CD4-positive, alpha-beta T cell treated with Interleukin-15 for 4 hours (primary cell): ENCODE measurements at regions not wholly inside any gene's neighbourhood (a gene's known extent, or its start where the extent isn't known, plus 50 kb on each side); places are given as distances from the start of the nearest gene placed in this dataset.

Source experiments
- DNase-seq: peaks from one replicate; pipeline ENCODE4 v3.0.0-alpha.2; 2020; ENCODE audit warnings: low spot score

- no peak for DNase-seq
Observed at GRCh38 chr6:9467741-9468140, 947.1 kb downstream of the TFAP2A start.

DNA sequence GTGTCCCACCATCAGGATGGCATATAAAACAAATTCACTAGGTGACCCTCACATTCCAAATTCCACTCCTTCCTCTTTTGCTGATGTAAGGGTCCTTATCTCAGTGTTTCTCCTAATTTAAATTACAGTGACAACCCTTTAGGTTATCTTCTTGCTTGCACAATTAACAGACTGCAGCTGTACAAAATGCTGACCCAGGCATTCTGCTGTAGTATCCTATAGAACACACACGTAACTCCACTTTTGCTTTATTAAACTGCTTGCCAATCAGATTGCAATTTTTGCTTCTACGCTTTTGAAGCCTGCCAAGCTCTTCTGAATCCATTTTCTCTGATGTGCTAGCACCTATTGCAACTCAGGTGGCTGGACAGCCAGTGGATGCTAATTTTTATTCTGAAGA lies 950.3 kb downstream of the TFAP2A start:
- no peak for DNase-seq

GRCh38 chr6:9463311-9463710 lies 951.6 kb downstream of the TFAP2A start:
- no peak for DNase-seq

DNA sequence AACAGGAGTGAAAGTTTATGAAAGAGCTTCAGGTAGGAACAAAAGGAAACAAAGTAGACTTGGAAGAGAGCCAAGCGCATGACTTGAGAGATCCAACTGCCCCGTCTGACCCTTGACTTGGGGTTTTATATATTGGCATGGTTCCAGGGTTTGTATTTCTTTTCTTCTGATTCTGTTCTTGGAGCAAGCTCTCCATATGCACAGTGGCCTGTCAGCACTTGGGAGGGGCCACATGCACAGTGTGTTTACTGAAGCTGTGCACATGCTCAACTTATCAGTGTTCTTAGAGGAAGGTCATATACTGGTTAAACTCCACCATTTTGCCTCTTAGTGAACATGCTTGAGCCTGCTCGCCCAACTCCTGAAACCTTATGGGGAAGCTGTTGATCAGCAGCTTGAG lies 953.7 kb downstream of the TFAP2A start:
- DNase-seq: no peak

- DNase-seq: no peak
Observed at GRCh38 chr6:9458424-9458823, 956.5 kb downstream of the TFAP2A start.

DNA sequence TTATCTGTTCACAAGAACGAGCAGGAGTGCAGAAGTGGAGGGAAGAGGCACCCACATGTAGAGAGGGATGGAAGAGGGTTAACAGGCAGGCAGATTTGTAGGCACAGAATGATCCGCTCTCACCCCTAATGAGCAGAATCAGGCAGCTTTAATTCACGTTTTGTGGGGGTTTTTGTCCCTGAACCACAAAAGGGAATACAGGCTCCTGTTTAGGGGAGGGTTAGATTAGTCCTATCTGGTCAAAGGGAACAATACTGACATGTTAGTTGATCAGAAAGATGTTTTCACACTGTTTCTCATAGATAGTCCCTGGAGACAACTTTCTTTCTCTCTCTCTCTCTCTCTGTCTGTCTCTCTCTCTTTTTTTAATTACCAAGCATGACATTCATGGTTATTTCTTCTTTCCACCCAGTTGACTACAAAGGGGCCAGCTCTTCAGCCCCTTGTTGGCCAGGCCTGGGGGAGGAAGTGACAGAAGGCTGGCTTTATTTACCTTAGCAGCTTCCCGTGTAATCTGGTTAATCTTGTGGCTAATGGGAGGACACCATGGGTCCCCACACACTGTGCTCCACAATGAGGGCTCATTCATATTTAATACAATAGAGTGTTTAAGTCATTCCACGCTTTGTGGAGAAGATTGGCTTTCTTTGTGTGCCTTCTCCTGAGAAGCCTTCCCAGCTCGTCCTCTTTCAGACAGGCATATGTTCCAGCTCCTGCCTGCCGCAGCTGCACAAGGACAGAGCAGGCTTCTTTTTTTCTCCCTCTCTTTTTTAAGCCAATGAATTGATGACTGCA lies 958.8 kb downstream of the TFAP2A start:
- no peak for DNase-seq

DNA sequence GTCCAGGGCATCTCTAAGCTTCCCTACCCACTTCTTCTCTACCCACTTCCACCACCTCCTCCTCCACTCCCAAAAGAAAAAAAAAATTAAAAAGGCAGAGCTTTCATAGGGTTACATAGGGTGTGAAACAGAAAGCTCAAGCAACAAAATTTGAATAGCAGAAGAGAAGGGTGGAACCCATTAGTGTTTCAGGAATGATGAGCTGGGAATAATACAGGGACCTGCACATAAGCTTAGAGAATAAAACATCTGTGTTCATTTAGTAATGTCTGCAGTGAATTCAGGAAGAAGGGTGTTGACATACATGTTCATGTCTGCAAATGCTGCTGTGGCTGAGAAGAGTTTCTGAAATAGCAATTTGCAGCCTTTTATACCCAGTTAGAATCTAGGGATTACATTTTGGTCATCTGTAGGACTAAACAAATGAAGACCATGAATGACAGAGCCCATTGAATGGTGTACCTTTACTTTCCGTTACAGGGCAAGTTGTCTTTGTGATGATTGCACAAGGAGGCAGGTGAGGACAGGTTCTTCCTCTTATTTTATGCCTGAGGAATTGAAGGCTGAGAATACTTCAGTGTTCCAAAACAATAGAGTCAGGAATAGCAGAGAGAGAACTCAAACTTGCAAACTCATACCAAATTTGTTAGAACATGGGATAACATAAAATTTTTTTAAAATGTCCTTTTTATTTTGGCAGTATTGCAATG lies 975.1 kb downstream of the TFAP2A start:
- no peak for DNase-seq

DNA sequence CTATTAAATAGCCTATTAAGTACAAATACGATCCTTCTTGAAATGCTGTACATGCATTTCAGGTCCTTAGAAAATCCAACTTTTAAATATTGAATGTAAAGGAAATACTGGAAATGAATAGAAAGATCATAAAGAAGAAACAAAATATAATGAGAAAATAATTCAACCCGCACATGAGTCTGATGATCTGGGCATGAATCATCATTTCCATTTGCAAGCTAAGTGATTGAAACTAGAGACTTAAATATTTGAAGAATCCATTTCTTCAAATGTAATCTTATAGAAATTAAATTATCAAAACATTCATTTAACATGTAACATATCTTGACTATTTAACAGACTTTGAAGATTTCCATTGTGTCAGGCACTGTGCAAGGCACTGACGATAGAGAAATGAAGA lies 977.0 kb downstream of the TFAP2A start:
- no peak for DNase-seq

DNA sequence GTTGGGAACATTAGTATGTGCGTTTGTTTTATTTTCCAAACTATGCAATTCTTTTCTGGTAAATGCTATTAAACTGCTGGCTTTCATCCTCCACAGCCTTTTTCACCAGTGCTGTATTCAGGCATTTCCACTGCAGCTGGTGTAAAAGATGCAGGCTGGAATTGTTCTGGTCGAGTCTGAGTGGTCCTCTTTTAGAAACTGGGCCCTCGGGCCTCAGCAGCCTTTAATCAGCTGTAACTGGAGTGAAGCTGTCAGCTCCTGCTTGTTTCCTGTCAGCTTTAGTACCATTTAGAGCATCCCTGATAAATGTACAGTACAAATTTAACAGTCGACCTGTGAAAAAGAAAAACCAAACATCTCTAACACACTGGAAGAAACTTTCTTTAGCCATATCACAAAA lies 979.6 kb downstream of the TFAP2A start:
- DNase-seq: no peak

DNA sequence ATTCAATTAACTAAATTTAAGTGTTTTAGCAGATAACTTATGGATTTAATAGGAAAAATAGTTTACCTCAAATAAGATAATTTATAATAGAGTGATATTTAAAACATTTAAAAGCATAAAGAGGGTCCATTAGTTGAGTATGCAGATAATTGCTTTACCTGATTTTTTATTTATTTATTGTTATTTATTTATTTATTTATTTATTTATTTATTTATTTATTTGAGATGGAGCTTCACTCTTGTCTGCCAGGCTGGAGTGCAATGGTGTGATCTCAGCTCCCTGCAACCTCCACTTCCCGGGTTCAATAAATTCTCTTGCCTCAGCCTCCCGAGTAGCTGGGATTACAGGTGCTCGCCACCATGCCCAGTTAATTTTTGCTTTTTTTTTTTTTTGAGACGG lies 982.9 kb downstream of the TFAP2A start:
- no peak for DNase-seq

- no peak for DNase-seq
Observed at GRCh38 chr6:9428421-9429172, 986.3 kb downstream of the TFAP2A start.

DNA sequence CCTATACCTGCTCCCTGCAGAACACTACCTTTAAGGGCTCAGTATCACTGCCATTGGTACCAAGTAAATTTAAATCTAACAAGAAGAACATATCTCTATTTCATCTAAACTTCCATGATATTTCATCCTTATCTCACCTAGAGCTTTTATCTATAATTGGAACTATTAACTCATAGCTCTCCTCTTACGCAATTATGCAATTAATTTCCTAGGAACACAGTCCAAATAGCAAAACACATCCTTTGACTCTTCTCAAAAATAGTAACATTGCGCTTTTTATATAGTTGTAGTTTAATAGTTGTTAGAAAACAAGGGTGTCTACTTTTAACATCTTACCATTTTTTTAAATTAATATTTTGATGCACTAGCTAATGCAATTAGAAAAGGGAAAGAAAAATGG lies 986.8 kb upstream of the SLC35B3 start:
- DNase-seq: no peak

GRCh38 chr6:9420316-9421015 lies 985.1 kb upstream of the SLC35B3 start:
- no peak for DNase-seq

GRCh38 chr6:9417400-9417799 lies 982.1 kb upstream of the SLC35B3 start:
- DNase-seq: no peak

DNA sequence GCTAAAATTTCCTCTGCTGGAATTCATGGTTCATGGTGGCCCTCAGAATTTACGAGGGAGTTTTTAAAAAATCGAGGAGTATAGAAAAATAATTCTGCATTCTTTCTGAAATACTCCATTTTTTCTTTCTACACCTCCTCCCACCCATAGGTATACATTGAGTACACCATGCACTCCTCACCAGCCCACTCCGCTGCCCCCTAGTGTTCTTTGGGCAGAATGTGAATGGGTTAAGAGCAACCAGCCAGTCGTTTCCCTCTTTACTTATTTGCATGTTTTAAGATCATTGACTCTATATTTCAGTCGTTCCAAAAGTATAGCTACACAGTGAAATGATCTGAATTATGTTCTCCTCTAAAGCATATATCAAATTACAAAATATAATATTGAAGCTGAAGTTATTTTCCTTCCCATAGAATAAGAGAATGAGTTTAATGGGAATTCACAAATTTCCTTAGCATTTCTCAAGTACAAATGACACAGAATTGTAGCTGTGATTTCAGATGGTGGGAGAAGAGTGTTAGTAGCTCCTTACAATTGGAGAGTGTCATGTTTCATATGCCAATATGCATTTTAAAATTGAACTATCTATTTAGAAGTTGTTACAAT lies 977.7 kb upstream of the SLC35B3 start:
- no peak for DNase-seq

DNA sequence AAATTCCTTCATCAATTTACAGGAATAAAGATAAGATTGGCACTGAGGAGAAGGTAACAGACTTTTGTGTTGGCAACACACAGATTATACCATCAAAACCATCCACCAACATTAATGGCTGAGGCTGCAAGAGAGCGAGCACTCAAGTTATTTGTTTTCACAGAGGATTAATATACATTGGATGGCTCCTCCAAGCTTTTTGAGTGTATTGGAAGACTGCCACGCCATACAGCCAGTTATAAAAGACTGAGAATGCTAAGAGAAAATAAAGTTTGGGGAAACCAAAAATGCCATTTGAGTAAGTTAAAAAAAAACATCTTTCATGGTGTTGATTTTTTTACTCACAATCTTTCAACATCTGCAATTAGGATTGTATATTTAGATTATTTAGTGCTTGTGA lies 973.8 kb upstream of the SLC35B3 start:
- DNase-seq: no peak

GRCh38 chr6:9408402-9409117 lies 973.2 kb upstream of the SLC35B3 start:
- DNase-seq: no peak

DNA sequence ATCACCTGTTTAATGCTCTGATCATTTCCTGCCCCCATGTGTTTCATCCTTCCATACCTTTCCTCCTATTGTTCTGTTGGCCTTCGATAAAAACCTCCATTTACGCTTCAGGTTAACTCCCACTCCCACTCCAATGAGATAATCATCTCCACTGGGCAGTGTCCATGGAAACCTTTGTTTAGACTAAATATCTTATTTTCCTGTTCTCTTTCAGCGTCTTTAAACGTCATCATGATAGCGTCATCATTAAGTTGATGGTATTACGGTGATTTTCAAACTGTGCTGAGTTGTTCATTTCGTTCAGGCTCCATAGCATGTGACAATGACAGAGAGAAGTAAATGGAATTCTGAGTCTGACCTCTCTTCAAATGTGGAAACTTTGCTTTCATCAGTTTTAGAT lies 970.5 kb upstream of the SLC35B3 start:
- no peak for DNase-seq

DNA sequence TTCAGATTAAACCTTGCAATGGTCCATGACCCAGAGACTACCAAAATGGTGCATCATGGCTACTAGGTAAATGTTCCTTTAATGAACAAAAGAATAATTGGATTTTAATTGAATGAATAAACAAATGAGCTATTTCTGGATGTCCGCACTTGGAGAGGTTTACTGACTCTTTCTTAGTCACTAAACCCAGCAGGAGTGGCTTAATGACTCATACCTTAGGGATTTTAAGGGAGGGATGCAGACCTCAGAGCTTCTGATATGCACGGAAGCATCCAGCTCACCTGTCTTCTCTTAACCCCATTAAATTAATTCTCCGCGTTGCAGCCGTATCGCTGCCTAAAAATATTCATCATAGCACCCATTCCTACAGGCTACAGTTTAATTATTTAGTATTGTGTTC lies 970.0 kb upstream of the SLC35B3 start:
- DNase-seq: no peak

DNA sequence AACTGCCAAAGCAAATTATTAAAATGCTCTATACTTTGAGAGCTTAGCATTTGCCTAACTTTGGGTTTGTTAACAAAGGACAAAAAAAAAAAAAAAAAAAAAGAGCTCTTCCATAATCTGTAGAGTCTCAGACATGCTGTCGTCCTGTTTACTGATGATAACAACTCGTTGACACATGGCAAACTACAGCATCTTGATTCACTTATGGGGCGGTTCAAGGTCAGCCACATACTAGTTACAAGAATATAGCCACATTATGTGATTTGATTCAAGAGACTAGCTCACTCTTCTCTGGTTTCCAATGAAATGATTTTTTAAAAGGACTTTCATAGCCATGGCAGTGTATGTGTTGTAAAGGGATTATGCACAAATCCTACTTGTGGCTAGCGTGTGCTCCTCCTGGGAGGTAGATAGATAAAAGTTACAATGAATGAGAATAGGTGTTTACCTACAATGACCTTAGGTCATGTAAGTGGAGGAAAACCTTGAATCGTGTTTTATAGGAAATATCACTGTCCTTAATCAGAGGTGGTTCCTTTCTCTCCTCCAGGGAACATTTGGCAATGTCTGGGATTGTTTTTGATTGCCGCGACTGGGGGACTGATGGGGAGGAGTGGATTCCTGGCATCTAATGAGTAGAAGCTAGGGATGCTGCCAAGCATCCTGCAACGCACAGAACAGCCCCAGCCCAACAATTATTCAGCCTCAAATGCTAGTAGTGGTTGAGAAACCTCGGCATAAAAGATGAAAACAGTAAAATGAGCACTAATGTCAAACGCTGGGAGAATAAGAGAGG lies 969.2 kb upstream of the SLC35B3 start:
- no peak for DNase-seq
